ENCODE measurements at regions not wholly inside any gene's neighbourhood (a gene's known extent, or its start where the extent isn't known, plus 50 kb on each side); places are given as distances from the start of the nearest gene placed in this dataset.

DNA sequence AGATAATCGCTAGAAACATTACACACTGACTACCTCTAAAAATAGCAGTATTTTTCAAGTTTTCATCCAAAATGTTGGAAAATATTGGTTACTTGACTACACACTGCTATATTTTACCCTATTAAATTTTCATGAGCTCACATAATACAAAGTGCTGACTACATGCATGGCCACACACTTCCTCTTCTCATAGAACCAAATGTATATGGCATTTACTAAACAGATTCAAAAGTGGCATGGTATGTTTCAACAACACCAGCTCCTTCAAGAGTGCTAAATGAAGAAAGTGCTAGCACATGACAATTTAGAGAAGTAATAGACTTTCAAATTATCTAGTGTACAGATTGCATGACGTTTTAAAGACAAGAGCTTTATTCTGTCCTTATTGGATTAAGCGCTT lies 780.4 kb upstream of the SLITRK6 start:
- TF ChIP-seq, protein P1, sequence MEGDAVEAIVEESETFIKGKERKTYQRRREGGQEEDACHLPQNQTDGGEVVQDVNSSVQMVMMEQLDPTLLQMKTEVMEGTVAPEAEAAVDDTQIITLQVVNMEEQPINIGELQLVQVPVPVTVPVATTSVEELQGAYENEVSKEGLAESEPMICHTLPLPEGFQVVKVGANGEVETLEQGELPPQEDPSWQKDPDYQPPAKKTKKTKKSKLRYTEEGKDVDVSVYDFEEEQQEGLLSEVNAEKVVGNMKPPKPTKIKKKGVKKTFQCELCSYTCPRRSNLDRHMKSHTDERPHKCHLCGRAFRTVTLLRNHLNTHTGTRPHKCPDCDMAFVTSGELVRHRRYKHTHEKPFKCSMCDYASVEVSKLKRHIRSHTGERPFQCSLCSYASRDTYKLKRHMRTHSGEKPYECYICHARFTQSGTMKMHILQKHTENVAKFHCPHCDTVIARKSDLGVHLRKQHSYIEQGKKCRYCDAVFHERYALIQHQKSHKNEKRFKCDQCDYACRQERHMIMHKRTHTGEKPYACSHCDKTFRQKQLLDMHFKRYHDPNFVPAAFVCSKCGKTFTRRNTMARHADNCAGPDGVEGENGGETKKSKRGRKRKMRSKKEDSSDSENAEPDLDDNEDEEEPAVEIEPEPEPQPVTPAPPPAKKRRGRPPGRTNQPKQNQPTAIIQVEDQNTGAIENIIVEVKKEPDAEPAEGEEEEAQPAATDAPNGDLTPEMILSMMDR (IDR thresholded peaks at IDR 0.05; ENCODE audit: low read depth, low read length) = no peak
- TF ChIP-seq, protein P2, sequence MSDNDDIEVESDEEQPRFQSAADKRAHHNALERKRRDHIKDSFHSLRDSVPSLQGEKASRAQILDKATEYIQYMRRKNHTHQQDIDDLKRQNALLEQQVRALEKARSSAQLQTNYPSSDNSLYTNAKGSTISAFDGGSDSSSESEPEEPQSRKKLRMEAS (IDR thresholded peaks at IDR 0.05; ENCODE audit: low read depth, low read length) = no peak
- TF ChIP-seq MYC (IDR thresholded peaks at IDR 0.05; ENCODE audit: low read depth, low read length) = no peak
